ENCODE measurements at regions not wholly inside any gene's neighbourhood (a gene's known extent, or its start where the extent isn't known, plus 50 kb on each side); places are given as distances from the start of the nearest gene placed in this dataset.

DNA sequence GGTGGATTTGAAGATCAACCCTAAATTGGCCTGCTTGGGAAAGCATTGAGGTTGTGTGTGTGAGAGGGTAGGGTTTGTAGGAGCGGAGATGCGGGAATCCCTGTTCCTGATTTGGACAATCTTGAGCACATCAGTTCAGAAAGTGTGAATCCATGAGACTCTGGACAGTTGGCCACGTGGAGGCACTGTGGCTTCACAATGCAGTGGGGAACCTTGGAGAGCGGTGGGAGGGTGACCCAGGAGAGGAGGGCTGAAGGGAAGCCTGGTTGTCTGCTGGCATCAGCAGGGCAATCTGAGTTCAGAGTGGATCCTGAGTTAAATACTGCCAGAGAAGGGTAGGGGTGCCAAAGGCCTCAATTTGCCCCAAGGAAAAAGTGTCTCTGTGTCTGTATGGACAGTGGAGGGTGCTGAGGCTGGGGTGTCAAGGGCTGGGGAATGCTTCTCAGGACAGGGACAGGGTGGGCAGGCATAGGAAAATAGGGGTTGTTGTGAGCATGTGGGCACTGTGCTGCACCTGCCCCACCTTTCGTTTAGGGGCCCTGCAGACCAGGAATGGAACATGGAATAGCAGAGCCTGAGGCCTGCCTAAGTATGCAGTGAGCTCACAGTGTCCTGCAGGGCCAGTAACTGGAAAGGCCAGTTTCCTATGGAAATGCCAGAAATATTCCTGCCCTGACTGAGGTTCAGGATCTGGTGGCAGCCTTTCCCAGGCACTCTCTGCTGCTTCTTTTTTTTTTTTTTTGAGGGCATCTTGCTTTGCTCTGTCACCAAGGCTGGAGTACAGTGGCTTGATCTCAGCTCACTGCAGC is 162.9 kb upstream of the PRSS58 start:
- TF ChIP-seq, protein P1, sequence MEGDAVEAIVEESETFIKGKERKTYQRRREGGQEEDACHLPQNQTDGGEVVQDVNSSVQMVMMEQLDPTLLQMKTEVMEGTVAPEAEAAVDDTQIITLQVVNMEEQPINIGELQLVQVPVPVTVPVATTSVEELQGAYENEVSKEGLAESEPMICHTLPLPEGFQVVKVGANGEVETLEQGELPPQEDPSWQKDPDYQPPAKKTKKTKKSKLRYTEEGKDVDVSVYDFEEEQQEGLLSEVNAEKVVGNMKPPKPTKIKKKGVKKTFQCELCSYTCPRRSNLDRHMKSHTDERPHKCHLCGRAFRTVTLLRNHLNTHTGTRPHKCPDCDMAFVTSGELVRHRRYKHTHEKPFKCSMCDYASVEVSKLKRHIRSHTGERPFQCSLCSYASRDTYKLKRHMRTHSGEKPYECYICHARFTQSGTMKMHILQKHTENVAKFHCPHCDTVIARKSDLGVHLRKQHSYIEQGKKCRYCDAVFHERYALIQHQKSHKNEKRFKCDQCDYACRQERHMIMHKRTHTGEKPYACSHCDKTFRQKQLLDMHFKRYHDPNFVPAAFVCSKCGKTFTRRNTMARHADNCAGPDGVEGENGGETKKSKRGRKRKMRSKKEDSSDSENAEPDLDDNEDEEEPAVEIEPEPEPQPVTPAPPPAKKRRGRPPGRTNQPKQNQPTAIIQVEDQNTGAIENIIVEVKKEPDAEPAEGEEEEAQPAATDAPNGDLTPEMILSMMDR (optimal IDR thresholded peaks at IDR 0.05 in 1 of 3, IDR thresholded peaks at IDR 0.05 in 1 of 3, conservative IDR thresholded peaks at IDR 0.05 in 1 of 3; ENCODE audit: extremely low read depth in 1 of 3, insufficient read depth in 2 of 3, low read length in 3 of 3) = peak; percentile 14 to 55 (median 16)
- TF ChIP-seq EZH2 (IDR thresholded peaks at IDR 0.05; ENCODE audit: low read length) = no peak
- no peak for FAIRE-seq

DNA sequence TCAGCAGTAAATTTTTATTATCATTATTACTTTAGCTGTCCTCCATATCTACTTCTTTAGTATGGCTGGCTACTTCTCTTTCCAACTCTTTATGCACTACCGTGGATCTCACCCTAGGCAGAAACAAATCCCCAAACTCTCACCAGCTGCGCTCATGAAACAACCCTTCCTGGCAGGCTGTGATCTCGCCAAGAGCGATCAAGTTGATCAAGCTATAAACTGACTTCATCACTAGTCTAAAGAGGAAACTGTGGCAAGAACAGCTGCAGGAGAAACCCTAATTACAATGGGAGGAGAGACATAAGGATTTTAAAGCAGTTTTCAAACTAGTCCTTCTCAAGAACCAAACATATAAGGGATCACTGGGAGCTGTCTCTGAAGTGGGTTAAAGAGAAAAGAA is 160.5 kb upstream of the PRSS58 start:
- dilution Hi-C loops (cut with MboI; ENCODE audit: extremely low pct_ligation_motif_present, low sequenced_read_pairs) = no loop called here
- peaks cover 8% of the 10 kb centered on the region for H3K4me1 ChIP-seq (ENCODE audit: control insufficient read depth, extremely low read depth, insufficient read depth, low read length)
- no peak overlapping the region for H3K9ac ChIP-seq (ENCODE audit: control insufficient read depth, extremely low read depth, insufficient read depth, low read length)
- no peaks in the 10 kb centered on the region for H3K36me3 ChIP-seq (ENCODE audit: control insufficient read depth in 2 of 2, extremely low read depth in 1 of 2, insufficient read depth in 2 of 2, low read length in 2 of 2)
- DNase-seq (ENCODE audit: low read depth, low spot score) = no peak
- no peaks in the 10 kb centered on the region for H3K9me1 ChIP-seq (ENCODE audit: control insufficient read depth, extremely low read depth, insufficient read depth, low read length)
- H3K27ac ChIP-seq (ENCODE audit: control insufficient read depth, insufficient read depth, low read length) = no peak overlapping the region
- H3K79me2 ChIP-seq (ENCODE audit: control insufficient read depth, insufficient read depth, low read length) = no peaks in the 10 kb centered on the region
- H3K27me3 ChIP-seq (ENCODE audit: control insufficient read depth, extremely low read depth, insufficient read depth, low read length) = no peaks in the 10 kb centered on the region
- no peak for FAIRE-seq
- TF ChIP-seq, protein P1 (optimal IDR thresholded peaks at IDR 0.05 in 1 of 3, IDR thresholded peaks at IDR 0.05 in 1 of 3, conservative IDR thresholded peaks at IDR 0.05 in 1 of 3; ENCODE audit: extremely low read depth in 1 of 3, insufficient read depth in 2 of 3, low read length in 3 of 3) = no peak
- no peak for TF ChIP-seq EZH2 (IDR thresholded peaks at IDR 0.05; ENCODE audit: low read length)
- no peak overlapping the region for H3K4me2 ChIP-seq (ENCODE audit: control insufficient read depth, extremely low read depth, insufficient read depth, low read depth, low read length)
- H3K4me3 ChIP-seq (ENCODE audit: control insufficient read depth in 2 of 3, extremely low read depth in 1 of 3, insufficient read depth in 2 of 3, low read depth in 1 of 3, low read length in 3 of 3) = no peak overlapping the region
- no peaks in the 10 kb centered on the region for H3K9me3 ChIP-seq (ENCODE audit: control insufficient read depth, low read depth, low read length)
- H2AFZ ChIP-seq (ENCODE audit: control insufficient read depth, low read length) = peak overlapping the region; percentile 22
- H4K20me1 ChIP-seq (ENCODE audit: control insufficient read depth, extremely low read depth, insufficient read depth, low read length) = no peaks in the 10 kb centered on the region

More for the DNA sequence above, 162.9 kb upstream of the PRSS58 start:
- Histone ChIP-seq H3K4me3 (ENCODE audit: control insufficient read depth in 2 of 3, extremely low read depth in 1 of 3, insufficient read depth in 2 of 3, low read depth in 1 of 3, low read length in 3 of 3) (no peak overlapping the region), H2AFZ (ENCODE audit: control insufficient read depth, low read length) (no peak overlapping the region), H3K9ac (ENCODE audit: control insufficient read depth, extremely low read depth, insufficient read depth, low read length) (no peak overlapping the region), H3K36me3 (ENCODE audit: control insufficient read depth in 2 of 2, extremely low read depth in 1 of 2, insufficient read depth in 2 of 2, low read length in 2 of 2) (no peaks in the 10 kb centered on the region), H4K20me1 (ENCODE audit: control insufficient read depth, extremely low read depth, insufficient read depth, low read length) (no peaks in the 10 kb centered on the region), H3K4me1 (ENCODE audit: control insufficient read depth, extremely low read depth, insufficient read depth, low read length) (no peaks in the 10 kb centered on the region), H3K79me2 (ENCODE audit: control insufficient read depth, insufficient read depth, low read length) (no peaks in the 10 kb centered on the region), H3K4me2 (ENCODE audit: control insufficient read depth, extremely low read depth, insufficient read depth, low read depth, low read length) (no peak overlapping the region), H3K9me1 (ENCODE audit: control insufficient read depth, extremely low read depth, insufficient read depth, low read length) (no peaks in the 10 kb centered on the region), H3K27me3 (ENCODE audit: control insufficient read depth, extremely low read depth, insufficient read depth, low read length) (no peaks in the 10 kb centered on the region), H3K9me3 (ENCODE audit: control insufficient read depth, low read depth, low read length) (no peaks in the 10 kb centered on the region), H3K27ac (ENCODE audit: control insufficient read depth, insufficient read depth, low read length) (no peak overlapping the region)
- no peak for DNase-seq (ENCODE audit: low read depth, low spot score)
- dilution Hi-C loops (cut with MboI; ENCODE audit: extremely low pct_ligation_motif_present, low sequenced_read_pairs) = no loop called here
